Gastrocnemius medialis (tissue), 4 donors: ENCODE measurements at regions not wholly inside any gene's neighbourhood (a gene's known extent, or its start where the extent isn't known, plus 50 kb on each side); places are given as distances from the start of the nearest gene placed in this dataset.

ENCODE experiments used
- ATAC-seq, 2 donors: fragments of 150-250 bp; one replicate each; pipeline ENCODE4 v1.9.1; 2016
- DNase-seq, 2 donors: peaks; one replicate each; pipeline ENCODE4 v3.0.0-alpha.2; 2019
- H3K27ac ChIP-seq, 4 donors: fragments of 200-600 bp; sonication (generic); 1 replicate in 1 of 4; 2 replicates in 3 of 4; pipeline ENCODE4 v1.5.1; 2016 to 2018; ENCODE audit warnings: mild to moderate bottlenecking in 2 of 4, moderate library complexity in 1 of 4
- H3K27me3 ChIP-seq, 3 donors: fragments of 200-600 bp; sonication (generic) in 2 of 3; 1 replicate in 1 of 3; 2 replicates in 2 of 3; pipeline versions ENCODE4 v1.5.1 to v1.6.0; 2016 to 2019; ENCODE audit warnings: mild to moderate bottlenecking in 1 of 3, moderate library complexity in 1 of 3
- H3K36me3 ChIP-seq, 2 donors: fragments of 200-600 bp; sonication (generic) in 1 of 2; one replicate each; pipeline ENCODE4 v1.5.1; 2017 to 2018
- H3K4me1 ChIP-seq, 2 donors: fragments of 200-600 bp; sonication (generic) in 1 of 2; one replicate each; pipeline ENCODE4 v1.5.1; 2016 to 2017; ENCODE audit warnings: mild to moderate bottlenecking in 2 of 2
- H3K4me3 ChIP-seq, 4 donors: fragments of 200-600 bp; sonication (generic) in 3 of 4; 1 replicate in 1 of 4; 2 replicates in 3 of 4; pipeline ENCODE4 v1.5.1; 2016 to 2019; ENCODE audit warnings: mild to moderate bottlenecking in 2 of 4
- H3K9me3 ChIP-seq, 3 donors: fragments of 200-600 bp; sonication (generic) in 2 of 3; 1 replicate in 1 of 3; 2 replicates in 2 of 3; pipeline ENCODE4 v1.5.1; 2016 to 2019
- CTCF ChIP-seq, 5 experiments: fragments of 450-650 bp in 3 of 5; fragments of 200-600 bp in 2 of 5; sonication (generic) in 2 of 5; IDR thresholded peaks in 4 of 5; conservative IDR thresholded peaks in 1 of 5; 1 replicate in 4 of 5; 2 replicates in 1 of 5; pipeline ENCODE4 v1.5.1; 2016 to 2019; ENCODE audit warnings: antibody characterized with exemption in 5 of 5, mild to moderate bottlenecking in 3 of 5, moderate library complexity in 3 of 5
- POLR2A ChIP-seq, 2 donors: fragments of 450-650 bp; IDR thresholded peaks; one replicate each; pipeline ENCODE4 v1.6.1; 2017; ENCODE audit warnings: antibody characterized with exemption in 2 of 2, mild to moderate bottlenecking in 2 of 2, moderate library complexity in 2 of 2
- in situ Hi-C, 4 donors: fragments of 200-750 bp; cut with MboI; loops; one replicate each; pipeline versions ENCODE4 v1.15.0 to v1.8.0; 2017; ENCODE audit warnings: low sequenced_read_pairs in 4 of 4
- intact Hi-C: fragments of 100-400 bp; cut with DNase I; formaldehyde crosslinking; loops from one replicate; pipeline ENCODE4 v1.15.1; 2023; ENCODE audit warnings: low total_unique reads

GRCh38 chr22:48538291-48538820 lies 1289.3 kb downstream of the BRD1 start:
- in situ Hi-C loops (no loop called here), intact Hi-C loops (no loop called here)
- H3K27me3 ChIP-seq, result no peaks in the 10 kb centered on the region
- ATAC-seq, result no peak
- TF ChIP-seq CTCF (IDR thresholded peaks at IDR 0.05 in 4 of 5, conservative IDR thresholded peaks at IDR 0.05 in 1 of 5) (no peak), POLR2A (IDR thresholded peaks at IDR 0.05) (no peak)
- H3K36me3 ChIP-seq, result no peaks in the 10 kb centered on the region
- no peak overlapping the region for H3K27ac ChIP-seq
- H3K4me3 ChIP-seq, result no peak overlapping the region
- DNase-seq, result no peak
- H3K4me1 ChIP-seq, result peaks cover 0 to 6% of the 10 kb centered on the region in 2 donors
- no peaks in the 10 kb centered on the region for H3K9me3 ChIP-seq

GRCh38 chr22:48537343-48537680 lies 1290.4 kb downstream of the BRD1 start:
- no peaks in the 10 kb centered on the region for H3K36me3 ChIP-seq
- intact Hi-C loops, result no loop called here
- no peaks in the 10 kb centered on the region for H3K27me3 ChIP-seq
- DNase-seq (no peak), ATAC-seq (peak in 1 of 2 donors; percentile 18)
- no peak for TF ChIP-seq CTCF (IDR thresholded peaks at IDR 0.05 in 4 of 5, conservative IDR thresholded peaks at IDR 0.05 in 1 of 5)
- TF ChIP-seq POLR2A (IDR thresholded peaks at IDR 0.05), result no peak
- peak overlapping the region in 2 of 4 donors; percentile 24 to 70 for H3K27ac ChIP-seq
- no peak overlapping the region for H3K4me3 ChIP-seq
- H3K4me1 ChIP-seq, result peaks cover 0 to 6% of the 10 kb centered on the region in 2 donors
- in situ Hi-C loops, result no loop called here
- H3K9me3 ChIP-seq, result no peaks in the 10 kb centered on the region

- Histone ChIP-seq H3K36me3 (no peaks in the 10 kb centered on the region), H3K27ac (peak overlapping the region in 1 of 4 donors; percentile 70), H3K4me3 (peak overlapping the region in 1 of 4 donors; percentile 13), H3K27me3 (no peaks in the 10 kb centered on the region), H3K4me1 (peaks cover 0 to 6% of the 10 kb centered on the region in 2 donors), H3K9me3 (no peaks in the 10 kb centered on the region)
- TF ChIP-seq POLR2A (IDR thresholded peaks at IDR 0.05) (no peak), CTCF (IDR thresholded peaks at IDR 0.05 in 4 of 5, conservative IDR thresholded peaks at IDR 0.05 in 1 of 5) (no peak)
- DNase-seq (peak; percentile 18 to 47), ATAC-seq (peak; percentile 11 to 76)
- in situ Hi-C loops (no loop called here), intact Hi-C loops (no loop called here)
Measured at GRCh38 chr22:48536541-48537342, 1290.9 kb downstream of the BRD1 start.

- H3K9me3 ChIP-seq, result no peaks in the 10 kb centered on the region
- peaks cover 0 to 6% of the 10 kb centered on the region in 2 donors for H3K4me1 ChIP-seq
- no peaks in the 10 kb centered on the region for H3K27me3 ChIP-seq
- H3K36me3 ChIP-seq, result no peaks in the 10 kb centered on the region
- no peak for ATAC-seq
- TF ChIP-seq POLR2A (IDR thresholded peaks at IDR 0.05) (no peak), CTCF (IDR thresholded peaks at IDR 0.05 in 4 of 5, conservative IDR thresholded peaks at IDR 0.05 in 1 of 5) (no peak)
- intact Hi-C loops (no loop called here), in situ Hi-C loops (no loop called here)
- peak overlapping the region in 1 of 4 donors; percentile 70 for H3K27ac ChIP-seq
- peak overlapping the region in 1 of 4 donors; percentile 13 for H3K4me3 ChIP-seq
- DNase-seq, result no peak
Measured at GRCh38 chr22:48535868-48536540, 1291.7 kb downstream of the BRD1 start.
